SK-N-SH (cell line): ENCODE measurements at regions not wholly inside any gene's neighbourhood (a gene's known extent, or its start where the extent isn't known, plus 50 kb on each side); places are given as distances from the start of the nearest gene placed in this dataset.

Source experiments
- CTCF ChIA-PET: fragments of 300-600, 350-600 bp; formaldehyde crosslinking; extraction: SDS; loops from one replicate; lab custom pipeline; 2021; lab: Yijun Ruan, JAX
- POLR2A ChIA-PET: fragments of 350-600 bp; sonication (Branson Sonifier 250); formaldehyde crosslinking; extraction: SDS; loops from one replicate; lab custom pipeline; 2020; ENCODE audit warnings: antibody characterized with exemption, inconsistent platforms; lab: Yijun Ruan, JAX
- DNase-seq: peaks from one replicate; pipeline ENCODE4 v3.0.0; 2012
- H2AFZ ChIP-seq: fragments of 200-600 bp; sonication (generic); 2 replicates; pipeline ENCODE4 v1.8.1; 2016; ENCODE audit warnings: antibody characterized with exemption, mild to moderate bottlenecking, low read depth
- H3F3A ChIP-seq: fragments of 200-600 bp; sonication (generic); replicated peaks from 2 replicates; pipeline ENCODE3; 2016; ENCODE audit warnings: antibody characterized with exemption, mild to moderate bottlenecking; ENCODE audit not compliant: insufficient read depth
- H3K27ac ChIP-seq, 2 experiments: fragments of 200-500 bp in 1 of 2; fragments of 200-600 bp in 1 of 2; sonication (Bioruptor generic) in 1 of 2; sonication (generic), shearing (Covaris generic) in 1 of 2; 2 replicates each; pipeline versions ENCODE4 v1.5.1 to v1.6.1; 2014 to 2016; ENCODE audit warnings: low read depth in 2 of 2, inconsistent platforms in 1 of 2, low read length in 1 of 2, mild to moderate bottlenecking in 1 of 2, mixed read lengths in 1 of 2
- H3K27me3 ChIP-seq: fragments of 200-600 bp; sonication (generic), shearing (Covaris generic); 2 replicates; pipeline ENCODE4 v1.6.1; 2016; ENCODE audit warnings: mixed run types; ENCODE audit not compliant: insufficient read depth
- H3K36me3 ChIP-seq, 2 experiments: fragments of 200-500 bp in 1 of 2; fragments of 200-600 bp in 1 of 2; sonication (Bioruptor generic) in 1 of 2; sonication (generic) in 1 of 2; replicated peaks in 1 of 2; 2 replicates each; pipeline versions ENCODE3 to v1.5.1; 2014 to 2016; ENCODE audit warnings: low read length in 1 of 2, mild to moderate bottlenecking in 1 of 2; ENCODE audit not compliant: insufficient read depth in 2 of 2, control insufficient read depth in 1 of 2
- H3K4me1 ChIP-seq, 2 experiments: fragments of 200-500 bp in 1 of 2; fragments of 200-600 bp in 1 of 2; sonication (Bioruptor generic) in 1 of 2; sonication (generic), shearing (Covaris generic) in 1 of 2; 2 replicates each; pipeline versions ENCODE4 v1.5.1 to v1.6.1; 2014 to 2016; ENCODE audit warnings: low read depth in 1 of 2, low read length in 1 of 2, mixed run types in 1 of 2; ENCODE audit not compliant: insufficient read depth in 2 of 2, control insufficient read depth in 1 of 2
- H3K4me2 ChIP-seq: fragments of 200-600 bp; sonication (generic), shearing (Covaris generic); 2 replicates; pipeline ENCODE4 v1.6.1; 2017; ENCODE audit warnings: mixed run types
- H3K4me3 ChIP-seq, 2 experiments: fragments of 200-500 bp in 1 of 2; fragments of 200-600 bp in 1 of 2; sonication (Bioruptor generic) in 1 of 2; sonication (generic), shearing (Covaris generic) in 1 of 2; 2 replicates each; pipeline versions ENCODE4 v1.5.1 to v1.8.1; 2014 to 2016; ENCODE audit warnings: low read depth in 2 of 2, inconsistent platforms in 1 of 2, low read length in 1 of 2, mild to moderate bottlenecking in 1 of 2, mixed read lengths in 1 of 2, moderate library complexity in 1 of 2
- H3K79me2 ChIP-seq: fragments of 200-600 bp; sonication (generic); 2 replicates; pipeline ENCODE4 v1.8.1; 2017; ENCODE audit warnings: mild to moderate bottlenecking; ENCODE audit not compliant: insufficient read depth
- H3K9ac ChIP-seq: fragments of 200-600 bp; sonication (generic); 2 replicates; pipeline ENCODE4 v1.6.1; 2017; ENCODE audit warnings: mixed run types
- H3K9me2 ChIP-seq: fragments of 200-600 bp; sonication (generic); 2 replicates; pipeline ENCODE4 v1.6.1; 2017; ENCODE audit warnings: mixed run types
- H3K9me3 ChIP-seq: fragments of 200-600 bp; sonication (generic); 2 replicates; pipeline ENCODE4 v1.6.1; 2017; ENCODE audit warnings: mixed run types, mild to moderate bottlenecking, moderate library complexity
- H4K20me1 ChIP-seq: fragments of 200-600 bp; sonication (generic); 2 replicates; pipeline ENCODE4 v1.6.1; 2017; ENCODE audit warnings: mild to moderate bottlenecking, mixed run types; ENCODE audit not compliant: insufficient read depth
- ELF1 ChIP-seq: IDR thresholded peaks from 2 replicates; pipeline ENCODE4 v1.4.0; 2012
- EP300 ChIP-seq, 2 experiments: IDR thresholded peaks; 2 replicates each; pipeline versions ENCODE4 v1.4.0 to v1.6.1; 2012; ENCODE audit warnings: borderline replicate concordance in 1 of 2, low read depth in 1 of 2, low read length in 1 of 2
- FOXJ3 ChIP-seq: sonication (generic); formaldehyde crosslinking; IDR thresholded peaks from 2 replicates; pipeline ENCODE4 v1.5.1; 2020; ENCODE audit warnings: mild to moderate bottlenecking, missing genetic modification reagents
- GATA2 ChIP-seq: sonication (generic); formaldehyde crosslinking; IDR thresholded peaks from 2 replicates; pipeline ENCODE4 v1.5.0; 2020; ENCODE audit warnings: mild to moderate bottlenecking, missing genetic modification reagents
- MEF2A ChIP-seq: IDR thresholded peaks from 2 replicates; pipeline ENCODE4 v1.4.0; 2012; ENCODE audit warnings: low read depth, borderline replicate concordance
- NFIC ChIP-seq: IDR thresholded peaks from 2 replicates; pipeline ENCODE4 v1.4.0; 2012; ENCODE audit warnings: borderline replicate concordance
- POLR2AphosphoS5 ChIP-seq: IDR thresholded peaks from 2 replicates; pipeline ENCODE4 v1.6.1; 2012; ENCODE audit warnings: low read depth, low read length
- RAD21 ChIP-seq: IDR thresholded peaks from 2 replicates; pipeline ENCODE4 v1.6.1; 2012; ENCODE audit warnings: mild to moderate bottlenecking, low read length
- RCOR1 ChIP-seq: fragments of 150-350 bp; IDR thresholded peaks from 2 replicates; pipeline ENCODE4 v1.6.1; 2017; ENCODE audit warnings: antibody characterized with exemption, low read length
- SMC3 ChIP-seq: IDR thresholded peaks from 2 replicates; pipeline ENCODE4 v1.6.1; 2012; ENCODE audit warnings: low read depth, low read length, improper control_type of control experiment
- TAF1 ChIP-seq: IDR thresholded peaks from 2 replicates; pipeline ENCODE4 v1.6.1; 2012; ENCODE audit warnings: low read depth, mild to moderate bottlenecking, low read length, moderate library complexity, borderline replicate concordance
- TEAD4 ChIP-seq: IDR thresholded peaks from 2 replicates; pipeline ENCODE4 v1.4.0; 2012; ENCODE audit warnings: mild to moderate bottlenecking, borderline replicate concordance; ENCODE audit not compliant: insufficient read depth
- ZBTB33 ChIP-seq: IDR thresholded peaks from 2 replicates; pipeline ENCODE4 v1.4.0; 2012; ENCODE audit warnings: low read depth, borderline replicate concordance
- WGBS: methylation state at CpG from one replicate; pipeline ENCODE4 v1.1.6; 2017; ENCODE audit warnings: low lambda C conversion rate; 5-methylcytosine and 5-hydroxymethylcytosine counted together
- TF ChIP-seq, protein P1 (sequence below): fragments of 200-600 bp; sonication (generic); IDR thresholded peaks from 2 replicates; pipeline ENCODE4 v1.6.1; 2017; ENCODE audit warnings: antibody characterized with exemption, mild to moderate bottlenecking, moderate library complexity
- TF ChIP-seq, protein P2 (sequence below): IDR thresholded peaks from 2 replicates; pipeline ENCODE4 v1.4.0; 2012; ENCODE audit warnings: low read depth, borderline replicate concordance
- TF ChIP-seq, protein P3 (sequence below): IDR thresholded peaks from 2 replicates; pipeline ENCODE4; 2012

GRCh38 chr1:79131626-79132025 is 125.1 kb upstream of the ADGRL4 start:
- DNase-seq, result no peak
- H3K4me1 ChIP-seq, result peaks cover 0 to 13% of the 10 kb centered on the region in 2 experiments; a peak in 3 of 4 replicates
- no peak overlapping the region for H3K4me2 ChIP-seq
- TF ChIP-seq, protein P1, sequence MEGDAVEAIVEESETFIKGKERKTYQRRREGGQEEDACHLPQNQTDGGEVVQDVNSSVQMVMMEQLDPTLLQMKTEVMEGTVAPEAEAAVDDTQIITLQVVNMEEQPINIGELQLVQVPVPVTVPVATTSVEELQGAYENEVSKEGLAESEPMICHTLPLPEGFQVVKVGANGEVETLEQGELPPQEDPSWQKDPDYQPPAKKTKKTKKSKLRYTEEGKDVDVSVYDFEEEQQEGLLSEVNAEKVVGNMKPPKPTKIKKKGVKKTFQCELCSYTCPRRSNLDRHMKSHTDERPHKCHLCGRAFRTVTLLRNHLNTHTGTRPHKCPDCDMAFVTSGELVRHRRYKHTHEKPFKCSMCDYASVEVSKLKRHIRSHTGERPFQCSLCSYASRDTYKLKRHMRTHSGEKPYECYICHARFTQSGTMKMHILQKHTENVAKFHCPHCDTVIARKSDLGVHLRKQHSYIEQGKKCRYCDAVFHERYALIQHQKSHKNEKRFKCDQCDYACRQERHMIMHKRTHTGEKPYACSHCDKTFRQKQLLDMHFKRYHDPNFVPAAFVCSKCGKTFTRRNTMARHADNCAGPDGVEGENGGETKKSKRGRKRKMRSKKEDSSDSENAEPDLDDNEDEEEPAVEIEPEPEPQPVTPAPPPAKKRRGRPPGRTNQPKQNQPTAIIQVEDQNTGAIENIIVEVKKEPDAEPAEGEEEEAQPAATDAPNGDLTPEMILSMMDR, result no peak
- TF ChIP-seq, protein P2, sequence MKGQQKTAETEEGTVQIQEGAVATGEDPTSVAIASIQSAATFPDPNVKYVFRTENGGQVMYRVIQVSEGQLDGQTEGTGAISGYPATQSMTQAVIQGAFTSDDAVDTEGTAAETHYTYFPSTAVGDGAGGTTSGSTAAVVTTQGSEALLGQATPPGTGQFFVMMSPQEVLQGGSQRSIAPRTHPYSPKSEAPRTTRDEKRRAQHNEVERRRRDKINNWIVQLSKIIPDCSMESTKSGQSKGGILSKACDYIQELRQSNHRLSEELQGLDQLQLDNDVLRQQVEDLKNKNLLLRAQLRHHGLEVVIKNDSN, result no peak
- TF ChIP-seq, protein P3, sequence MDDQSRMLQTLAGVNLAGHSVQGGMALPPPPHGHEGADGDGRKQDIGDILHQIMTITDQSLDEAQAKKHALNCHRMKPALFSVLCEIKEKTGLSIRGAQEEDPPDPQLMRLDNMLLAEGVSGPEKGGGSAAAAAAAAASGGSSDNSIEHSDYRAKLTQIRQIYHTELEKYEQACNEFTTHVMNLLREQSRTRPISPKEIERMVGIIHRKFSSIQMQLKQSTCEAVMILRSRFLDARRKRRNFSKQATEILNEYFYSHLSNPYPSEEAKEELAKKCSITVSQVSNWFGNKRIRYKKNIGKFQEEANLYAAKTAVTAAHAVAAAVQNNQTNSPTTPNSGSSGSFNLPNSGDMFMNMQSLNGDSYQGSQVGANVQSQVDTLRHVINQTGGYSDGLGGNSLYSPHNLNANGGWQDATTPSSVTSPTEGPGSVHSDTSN, result no peak
- TF ChIP-seq ZBTB33, result no peak
- TF ChIP-seq TAF1, result no peak
- TF ChIP-seq TEAD4, result no peak
- TF ChIP-seq ELF1, result no peak
- no peak for TF ChIP-seq POLR2AphosphoS5
- TF ChIP-seq NFIC, result no peak
- no peaks in the 10 kb centered on the region for H3K9me3 ChIP-seq
- POLR2A ChIA-PET, result no interaction called here
- no peaks in the 10 kb centered on the region for H3K27me3 ChIP-seq
- no peaks in the 10 kb centered on the region for H3K9me2 ChIP-seq
- H2AFZ ChIP-seq, result no peak overlapping the region
- no peaks in the 10 kb centered on the region for H3F3A ChIP-seq
- no peak overlapping the region for H3K9ac ChIP-seq
- no peak overlapping the region for H3K4me3 ChIP-seq
- no peaks in the 10 kb centered on the region for H4K20me1 ChIP-seq
- no peak overlapping the region for H3K27ac ChIP-seq
- H3K36me3 ChIP-seq, result no peaks in the 10 kb centered on the region
- CTCF ChIA-PET, result no interaction called here
- H3K79me2 ChIP-seq, result no peaks in the 10 kb centered on the region
- WGBS, result 57% methylated on average over 3 of the region's 3 CpGs

- POLR2A ChIA-PET, result no interaction called here
- Histone ChIP-seq H3K9me3 (no peaks in the 10 kb centered on the region), H3K4me3 (no peak overlapping the region), H3K4me2 (no peak overlapping the region), H3K4me1 (peaks cover 0 to 13% of the 10 kb centered on the region in 2 experiments; a peak in 3 of 4 replicates), H3K79me2 (no peaks in the 10 kb centered on the region), H2AFZ (no peak overlapping the region), H3K9me2 (no peaks in the 10 kb centered on the region), H3K9ac (no peak overlapping the region), H3K27ac (no peak overlapping the region; a peak in 1 of 4 replicates), H3F3A (no peaks in the 10 kb centered on the region), H4K20me1 (no peaks in the 10 kb centered on the region), H3K27me3 (no peaks in the 10 kb centered on the region), H3K36me3 (no peaks in the 10 kb centered on the region)
- WGBS, result 65% methylated on average over 3 of the region's 3 CpGs
- CTCF ChIA-PET, result no interaction called here
- DNase-seq, result peak; percentile 38
- TF ChIP-seq FOXJ3 (CRISPR knock-in tag) (no peak), TEAD4 (no peak), EP300 (IDR thresholded peaks at IDR 0.05; ENCODE audit: borderline replicate concordance in 1 of 2, low read depth in 1 of 2, low read length in 1 of 2) (peak in 1 of 2 experiments; percentile 70; a peak in 2 of 4 replicates), SMC3 (no peak), MEF2A (no peak), RCOR1 (peak; percentile 48; the same call in 1 of the 2 replicates), GATA2 (CRISPR knock-in tag) (0 out of 2 replicates have a peak, but pooled peaks have one; percentile 34), RAD21 (no peak), NFIC (no peak), ZBTB33 (no peak)
- TF ChIP-seq, protein P2, result no peak
Observed at GRCh38 chr1:79129914-79130313, 123.4 kb upstream of the ADGRL4 start.
